WTC11 (cell line): ENCODE measurements at regions not wholly inside any gene's neighbourhood (a gene's known extent, or its start where the extent isn't known, plus 50 kb on each side); places are given as distances from the start of the nearest gene placed in this dataset.

ENCODE experiments used
- ATAC-seq: fragments of 200-7000 bp; cut with Tn5 transposase; 2 replicates; pipeline ENCODE4 v1.10.0; 2021; ENCODE audit warnings: mild to moderate bottlenecking, moderate library complexity
- CTCF ChIA-PET: fragments of 300-600 bp; sonication (Branson Sonifier 250); formaldehyde crosslinking; loops from one replicate; lab custom pipeline; 2021; ENCODE audit warnings: antibody characterized with exemption; lab: Charles Lee
- POLR2A ChIA-PET: fragments of 350-600 bp; sonication (Branson Sonifier 250); formaldehyde crosslinking; loops from one replicate; lab custom pipeline; 2021; ENCODE audit warnings: antibody characterized with exemption; lab: Charles Lee
- DNase-seq: peaks from one replicate; pipeline ENCODE4 v3.0.0; 2021; ENCODE audit warnings: low spot score
- H3K27ac Mint-ChIP-seq: 2 replicates; pipeline ENCODE4 v1.8.0; 2021; ENCODE audit warnings: mixed read lengths
- H3K27me3 Mint-ChIP-seq: 2 replicates; pipeline ENCODE4 v1.8.0; 2021; ENCODE audit warnings: low read depth, mild to moderate bottlenecking, moderate library complexity, mixed read lengths
- H3K36me3 Mint-ChIP-seq: 2 replicates; pipeline ENCODE4 v1.8.0; 2021; ENCODE audit warnings: mixed read lengths
- H3K4me1 Mint-ChIP-seq: 2 replicates; pipeline ENCODE4 v1.8.0; 2022; ENCODE audit warnings: mixed read lengths
- H3K4me3 Mint-ChIP-seq: 2 replicates; pipeline ENCODE4 v1.8.0; 2021; ENCODE audit warnings: mild to moderate bottlenecking, moderate library complexity, mixed read lengths
- H3K9me3 Mint-ChIP-seq: 2 replicates; pipeline ENCODE4 v1.8.0; 2021; ENCODE audit warnings: mixed read lengths
- ESRRA ChIP-seq: sonication (generic); formaldehyde crosslinking; IDR thresholded peaks from 2 replicates; pipeline ENCODE4 v1.8.1; 2022; ENCODE audit warnings: mild to moderate bottlenecking, missing genetic modification reagents, borderline replicate concordance
- GTF2I ChIP-seq: fragments of 250-450 bp; sonication (Bioruptor Pico); conservative IDR thresholded peaks from 2 replicates; pipeline ENCODE4 v1.4.0; 2021; ENCODE audit warnings: mild to moderate bottlenecking
- JAZF1 ChIP-seq: fragments of 250-450 bp; sonication (Bioruptor Pico); IDR thresholded peaks from 2 replicates; pipeline ENCODE4 v1.9.0; 2021; ENCODE audit warnings: moderate library complexity, mild to moderate bottlenecking, inconsistent platforms
- KAT7 ChIP-seq: sonication (generic); formaldehyde crosslinking; IDR thresholded peaks from 2 replicates; pipeline ENCODE4 v1.8.1; 2023; ENCODE audit warnings: missing genetic modification reagents, mild to moderate bottlenecking, borderline replicate concordance
- MYBL2 ChIP-seq: sonication (generic); formaldehyde crosslinking; IDR thresholded peaks from 2 replicates; pipeline ENCODE4 v1.8.1; 2023; ENCODE audit warnings: mild to moderate bottlenecking, moderate library complexity, missing genetic modification reagents
- OVOL2 ChIP-seq: fragments of 250-450 bp; sonication (Bioruptor Pico); IDR thresholded peaks from 2 replicates; pipeline ENCODE4 v1.9.0; 2021; ENCODE audit warnings: mild to moderate bottlenecking, borderline replicate concordance
- SOX15 ChIP-seq: fragments of 250-450 bp; sonication (Bioruptor Pico); IDR thresholded peaks from 2 replicates; pipeline ENCODE4 v1.9.0; 2021; ENCODE audit warnings: mild to moderate bottlenecking
- TCF7 ChIP-seq: sonication (generic); formaldehyde crosslinking; IDR thresholded peaks from 2 replicates; pipeline ENCODE4 v1.8.0; 2022; ENCODE audit warnings: mild to moderate bottlenecking, low read depth, missing genetic modification reagents, moderate library complexity
- TP53 ChIP-seq: sonication (generic); formaldehyde crosslinking; IDR thresholded peaks from 2 replicates; pipeline ENCODE4 v1.8.1; 2023; ENCODE audit warnings: mild to moderate bottlenecking, missing genetic modification reagents
- ZNF232 ChIP-seq: sonication (generic); formaldehyde crosslinking; IDR thresholded peaks from 2 replicates; pipeline ENCODE4 v1.8.0; 2022; ENCODE audit warnings: mild to moderate bottlenecking, missing genetic modification reagents
- ZNF396 ChIP-seq: fragments of 250-450 bp; sonication (Bioruptor Pico); IDR thresholded peaks from 2 replicates; pipeline ENCODE4 v1.8.0; 2021; ENCODE audit warnings: mild to moderate bottlenecking, moderate library complexity, borderline replicate concordance
- TF ChIP-seq, protein P1 (sequence below): sonication (generic); formaldehyde crosslinking; IDR thresholded peaks from 2 replicates; pipeline ENCODE4 v1.8.0; 2023; ENCODE audit warnings: mild to moderate bottlenecking, missing genetic modification reagents
- TF ChIP-seq, protein P2 (sequence below): sonication (generic); formaldehyde crosslinking; IDR thresholded peaks from 2 replicates; pipeline ENCODE4 v1.8.1; 2023; ENCODE audit warnings: mild to moderate bottlenecking, missing genetic modification reagents, borderline replicate concordance
- TF ChIP-seq, protein P3 (sequence below): sonication (generic); formaldehyde crosslinking; IDR thresholded peaks from 2 replicates; pipeline ENCODE4 v1.8.1; 2023; ENCODE audit warnings: mild to moderate bottlenecking, missing genetic modification reagents
- TF ChIP-seq, protein P4 (sequence below): sonication (generic); formaldehyde crosslinking; IDR thresholded peaks from 2 replicates; pipeline ENCODE4 v1.8.0; 2022; ENCODE audit warnings: mild to moderate bottlenecking, missing genetic modification reagents
- TF ChIP-seq, protein P5 (sequence below): fragments of 250-450 bp; sonication (Bioruptor Pico); IDR thresholded peaks from 2 replicates; pipeline ENCODE4 v1.9.0; 2021; ENCODE audit warnings: mild to moderate bottlenecking
- TF ChIP-seq, protein P6 (sequence below): sonication (generic); formaldehyde crosslinking; IDR thresholded peaks from 2 replicates; pipeline ENCODE4 v1.8.0; 2023; ENCODE audit warnings: missing genetic modification reagents
- TF ChIP-seq, protein P7 (sequence below): sonication (generic); formaldehyde crosslinking; IDR thresholded peaks from 2 replicates; pipeline ENCODE4 v1.8.1; 2023; ENCODE audit warnings: mild to moderate bottlenecking, missing genetic modification reagents
- TF ChIP-seq, protein P8 (sequence below): fragments of 250-450 bp; sonication (Bioruptor Pico); IDR thresholded peaks from 2 replicates; pipeline ENCODE4 v1.9.0; 2021; ENCODE audit warnings: mild to moderate bottlenecking, borderline replicate concordance

DNA sequence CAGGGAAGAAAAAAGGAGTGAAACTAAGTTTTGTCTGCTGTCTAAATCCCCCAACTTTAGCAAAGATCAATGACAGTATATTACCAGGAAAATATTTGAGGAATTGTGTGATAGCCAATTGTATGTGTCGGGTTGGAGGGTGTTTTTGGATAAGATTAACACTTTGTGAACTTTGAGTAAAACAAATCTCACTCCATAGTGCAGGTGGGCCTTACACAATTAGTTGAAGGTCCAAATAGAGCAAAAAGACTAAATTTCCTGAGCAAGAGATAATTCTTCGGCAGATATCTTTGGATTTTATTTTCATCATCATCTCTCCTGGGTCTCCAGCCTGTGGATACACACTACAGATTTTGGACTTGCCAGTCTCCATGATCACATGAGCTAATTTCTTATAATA, 152.8 kb upstream of the CWC22 start:
- no peak overlapping the region for H3K4me3 Mint-ChIP-seq
- no peaks in the 10 kb centered on the region for H3K36me3 Mint-ChIP-seq
- TF ChIP-seq ZNF232 (no peak), JAZF1 (CRISPR knock-in tag) (no peak), SOX15 (CRISPR knock-in tag) (no peak), ESRRA (CRISPR knock-in tag) (no peak), TCF7 (CRISPR knock-in tag) (no peak), GTF2I (CRISPR knock-in tag) (no peak), MYBL2 (CRISPR knock-in tag) (no peak), KAT7 (CRISPR knock-in tag) (no peak), ZNF396 (no peak)
- TF ChIP-seq, protein P1, sequence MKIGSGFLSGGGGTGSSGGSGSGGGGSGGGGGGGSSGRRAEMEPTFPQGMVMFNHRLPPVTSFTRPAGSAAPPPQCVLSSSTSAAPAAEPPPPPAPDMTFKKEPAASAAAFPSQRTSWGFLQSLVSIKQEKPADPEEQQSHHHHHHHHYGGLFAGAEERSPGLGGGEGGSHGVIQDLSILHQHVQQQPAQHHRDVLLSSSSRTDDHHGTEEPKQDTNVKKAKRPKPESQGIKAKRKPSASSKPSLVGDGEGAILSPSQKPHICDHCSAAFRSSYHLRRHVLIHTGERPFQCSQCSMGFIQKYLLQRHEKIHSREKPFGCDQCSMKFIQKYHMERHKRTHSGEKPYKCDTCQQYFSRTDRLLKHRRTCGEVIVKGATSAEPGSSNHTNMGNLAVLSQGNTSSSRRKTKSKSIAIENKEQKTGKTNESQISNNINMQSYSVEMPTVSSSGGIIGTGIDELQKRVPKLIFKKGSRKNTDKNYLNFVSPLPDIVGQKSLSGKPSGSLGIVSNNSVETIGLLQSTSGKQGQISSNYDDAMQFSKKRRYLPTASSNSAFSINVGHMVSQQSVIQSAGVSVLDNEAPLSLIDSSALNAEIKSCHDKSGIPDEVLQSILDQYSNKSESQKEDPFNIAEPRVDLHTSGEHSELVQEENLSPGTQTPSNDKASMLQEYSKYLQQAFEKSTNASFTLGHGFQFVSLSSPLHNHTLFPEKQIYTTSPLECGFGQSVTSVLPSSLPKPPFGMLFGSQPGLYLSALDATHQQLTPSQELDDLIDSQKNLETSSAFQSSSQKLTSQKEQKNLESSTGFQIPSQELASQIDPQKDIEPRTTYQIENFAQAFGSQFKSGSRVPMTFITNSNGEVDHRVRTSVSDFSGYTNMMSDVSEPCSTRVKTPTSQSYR (CRISPR knock-in tag), result no peak
- TF ChIP-seq, protein P2, sequence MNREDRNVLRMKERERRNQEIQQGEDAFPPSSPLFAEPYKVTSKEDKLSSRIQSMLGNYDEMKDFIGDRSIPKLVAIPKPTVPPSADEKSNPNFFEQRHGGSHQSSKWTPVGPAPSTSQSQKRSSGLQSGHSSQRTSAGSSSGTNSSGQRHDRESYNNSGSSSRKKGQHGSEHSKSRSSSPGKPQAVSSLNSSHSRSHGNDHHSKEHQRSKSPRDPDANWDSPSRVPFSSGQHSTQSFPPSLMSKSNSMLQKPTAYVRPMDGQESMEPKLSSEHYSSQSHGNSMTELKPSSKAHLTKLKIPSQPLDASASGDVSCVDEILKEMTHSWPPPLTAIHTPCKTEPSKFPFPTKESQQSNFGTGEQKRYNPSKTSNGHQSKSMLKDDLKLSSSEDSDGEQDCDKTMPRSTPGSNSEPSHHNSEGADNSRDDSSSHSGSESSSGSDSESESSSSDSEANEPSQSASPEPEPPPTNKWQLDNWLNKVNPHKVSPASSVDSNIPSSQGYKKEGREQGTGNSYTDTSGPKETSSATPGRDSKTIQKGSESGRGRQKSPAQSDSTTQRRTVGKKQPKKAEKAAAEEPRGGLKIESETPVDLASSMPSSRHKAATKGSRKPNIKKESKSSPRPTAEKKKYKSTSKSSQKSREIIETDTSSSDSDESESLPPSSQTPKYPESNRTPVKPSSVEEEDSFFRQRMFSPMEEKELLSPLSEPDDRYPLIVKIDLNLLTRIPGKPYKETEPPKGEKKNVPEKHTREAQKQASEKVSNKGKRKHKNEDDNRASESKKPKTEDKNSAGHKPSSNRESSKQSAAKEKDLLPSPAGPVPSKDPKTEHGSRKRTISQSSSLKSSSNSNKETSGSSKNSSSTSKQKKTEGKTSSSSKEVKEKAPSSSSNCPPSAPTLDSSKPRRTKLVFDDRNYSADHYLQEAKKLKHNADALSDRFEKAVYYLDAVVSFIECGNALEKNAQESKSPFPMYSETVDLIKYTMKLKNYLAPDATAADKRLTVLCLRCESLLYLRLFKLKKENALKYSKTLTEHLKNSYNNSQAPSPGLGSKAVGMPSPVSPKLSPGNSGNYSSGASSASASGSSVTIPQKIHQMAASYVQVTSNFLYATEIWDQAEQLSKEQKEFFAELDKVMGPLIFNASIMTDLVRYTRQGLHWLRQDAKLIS (CRISPR knock-in tag), result no peak
- TF ChIP-seq, protein P3, sequence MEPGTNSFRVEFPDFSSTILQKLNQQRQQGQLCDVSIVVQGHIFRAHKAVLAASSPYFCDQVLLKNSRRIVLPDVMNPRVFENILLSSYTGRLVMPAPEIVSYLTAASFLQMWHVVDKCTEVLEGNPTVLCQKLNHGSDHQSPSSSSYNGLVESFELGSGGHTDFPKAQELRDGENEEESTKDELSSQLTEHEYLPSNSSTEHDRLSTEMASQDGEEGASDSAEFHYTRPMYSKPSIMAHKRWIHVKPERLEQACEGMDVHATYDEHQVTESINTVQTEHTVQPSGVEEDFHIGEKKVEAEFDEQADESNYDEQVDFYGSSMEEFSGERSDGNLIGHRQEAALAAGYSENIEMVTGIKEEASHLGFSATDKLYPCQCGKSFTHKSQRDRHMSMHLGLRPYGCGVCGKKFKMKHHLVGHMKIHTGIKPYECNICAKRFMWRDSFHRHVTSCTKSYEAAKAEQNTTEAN, result no peak
- TF ChIP-seq, protein P4, sequence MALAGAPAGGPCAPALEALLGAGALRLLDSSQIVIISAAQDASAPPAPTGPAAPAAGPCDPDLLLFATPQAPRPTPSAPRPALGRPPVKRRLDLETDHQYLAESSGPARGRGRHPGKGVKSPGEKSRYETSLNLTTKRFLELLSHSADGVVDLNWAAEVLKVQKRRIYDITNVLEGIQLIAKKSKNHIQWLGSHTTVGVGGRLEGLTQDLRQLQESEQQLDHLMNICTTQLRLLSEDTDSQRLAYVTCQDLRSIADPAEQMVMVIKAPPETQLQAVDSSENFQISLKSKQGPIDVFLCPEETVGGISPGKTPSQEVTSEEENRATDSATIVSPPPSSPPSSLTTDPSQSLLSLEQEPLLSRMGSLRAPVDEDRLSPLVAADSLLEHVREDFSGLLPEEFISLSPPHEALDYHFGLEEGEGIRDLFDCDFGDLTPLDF, result no peak
- TF ChIP-seq, protein P5, sequence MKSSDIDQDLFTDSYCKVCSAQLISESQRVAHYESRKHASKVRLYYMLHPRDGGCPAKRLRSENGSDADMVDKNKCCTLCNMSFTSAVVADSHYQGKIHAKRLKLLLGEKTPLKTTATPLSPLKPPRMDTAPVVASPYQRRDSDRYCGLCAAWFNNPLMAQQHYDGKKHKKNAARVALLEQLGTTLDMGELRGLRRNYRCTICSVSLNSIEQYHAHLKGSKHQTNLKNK (CRISPR knock-in tag), result no peak
- TF ChIP-seq, protein P6, sequence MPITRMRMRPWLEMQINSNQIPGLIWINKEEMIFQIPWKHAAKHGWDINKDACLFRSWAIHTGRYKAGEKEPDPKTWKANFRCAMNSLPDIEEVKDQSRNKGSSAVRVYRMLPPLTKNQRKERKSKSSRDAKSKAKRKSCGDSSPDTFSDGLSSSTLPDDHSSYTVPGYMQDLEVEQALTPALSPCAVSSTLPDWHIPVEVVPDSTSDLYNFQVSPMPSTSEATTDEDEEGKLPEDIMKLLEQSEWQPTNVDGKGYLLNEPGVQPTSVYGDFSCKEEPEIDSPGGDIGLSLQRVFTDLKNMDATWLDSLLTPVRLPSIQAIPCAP (CRISPR knock-in tag), result no peak
- POLR2A ChIA-PET, result no interaction called here
- H3K4me1 Mint-ChIP-seq, result 0 out of 2 replicates have a peak, but pooled peaks cover 2% of the 10 kb centered on the region
- CTCF ChIA-PET, result no interaction called here
- no peaks in the 10 kb centered on the region for H3K27me3 Mint-ChIP-seq
- H3K27ac Mint-ChIP-seq, result no peak overlapping the region
- no peak for ATAC-seq
- H3K9me3 Mint-ChIP-seq, result peaks cover 7% of the 10 kb centered on the region
- no peak for DNase-seq

DNA sequence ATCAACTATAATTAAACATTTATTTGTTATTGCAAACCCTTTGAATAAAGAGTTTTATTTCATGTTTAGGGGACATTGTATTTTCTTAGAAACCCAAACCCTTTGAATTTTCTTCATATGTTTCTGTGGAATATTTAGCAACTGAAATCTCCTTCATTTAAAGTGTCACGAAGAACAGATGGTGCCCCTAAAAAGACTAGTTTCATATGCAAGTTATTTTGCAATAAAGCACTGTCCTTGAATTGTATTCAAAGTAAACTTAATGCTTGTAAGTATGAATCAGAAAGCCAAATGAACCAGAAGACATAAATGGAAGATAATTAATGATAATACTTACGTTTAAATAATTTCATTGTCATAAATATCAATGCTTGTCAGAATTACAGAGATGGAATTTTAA, 151.9 kb upstream of the CWC22 start:
- Mint-ChIP-seq H3K4me1 (0 out of 2 replicates have a peak, but pooled peaks cover 2% of the 10 kb centered on the region), H3K9me3 (peaks cover 7% of the 10 kb centered on the region), H3K4me3 (no peak overlapping the region), H3K27me3 (no peaks in the 10 kb centered on the region), H3K36me3 (no peaks in the 10 kb centered on the region), H3K27ac (no peak overlapping the region)
- DNase-seq (no peak), ATAC-seq (no peak)
- POLR2A ChIA-PET, result no interaction called here
- CTCF ChIA-PET, result no interaction called here
- TF ChIP-seq, protein P7, sequence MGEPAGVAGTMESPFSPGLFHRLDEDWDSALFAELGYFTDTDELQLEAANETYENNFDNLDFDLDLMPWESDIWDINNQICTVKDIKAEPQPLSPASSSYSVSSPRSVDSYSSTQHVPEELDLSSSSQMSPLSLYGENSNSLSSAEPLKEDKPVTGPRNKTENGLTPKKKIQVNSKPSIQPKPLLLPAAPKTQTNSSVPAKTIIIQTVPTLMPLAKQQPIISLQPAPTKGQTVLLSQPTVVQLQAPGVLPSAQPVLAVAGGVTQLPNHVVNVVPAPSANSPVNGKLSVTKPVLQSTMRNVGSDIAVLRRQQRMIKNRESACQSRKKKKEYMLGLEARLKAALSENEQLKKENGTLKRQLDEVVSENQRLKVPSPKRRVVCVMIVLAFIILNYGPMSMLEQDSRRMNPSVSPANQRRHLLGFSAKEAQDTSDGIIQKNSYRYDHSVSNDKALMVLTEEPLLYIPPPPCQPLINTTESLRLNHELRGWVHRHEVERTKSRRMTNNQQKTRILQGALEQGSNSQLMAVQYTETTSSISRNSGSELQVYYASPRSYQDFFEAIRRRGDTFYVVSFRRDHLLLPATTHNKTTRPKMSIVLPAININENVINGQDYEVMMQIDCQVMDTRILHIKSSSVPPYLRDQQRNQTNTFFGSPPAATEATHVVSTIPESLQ, result no peak
- no peak for TF ChIP-seq OVOL2 (CRISPR knock-in tag)
- TF ChIP-seq TP53 (CRISPR knock-in tag), result no peak
- TF ChIP-seq, protein P8, sequence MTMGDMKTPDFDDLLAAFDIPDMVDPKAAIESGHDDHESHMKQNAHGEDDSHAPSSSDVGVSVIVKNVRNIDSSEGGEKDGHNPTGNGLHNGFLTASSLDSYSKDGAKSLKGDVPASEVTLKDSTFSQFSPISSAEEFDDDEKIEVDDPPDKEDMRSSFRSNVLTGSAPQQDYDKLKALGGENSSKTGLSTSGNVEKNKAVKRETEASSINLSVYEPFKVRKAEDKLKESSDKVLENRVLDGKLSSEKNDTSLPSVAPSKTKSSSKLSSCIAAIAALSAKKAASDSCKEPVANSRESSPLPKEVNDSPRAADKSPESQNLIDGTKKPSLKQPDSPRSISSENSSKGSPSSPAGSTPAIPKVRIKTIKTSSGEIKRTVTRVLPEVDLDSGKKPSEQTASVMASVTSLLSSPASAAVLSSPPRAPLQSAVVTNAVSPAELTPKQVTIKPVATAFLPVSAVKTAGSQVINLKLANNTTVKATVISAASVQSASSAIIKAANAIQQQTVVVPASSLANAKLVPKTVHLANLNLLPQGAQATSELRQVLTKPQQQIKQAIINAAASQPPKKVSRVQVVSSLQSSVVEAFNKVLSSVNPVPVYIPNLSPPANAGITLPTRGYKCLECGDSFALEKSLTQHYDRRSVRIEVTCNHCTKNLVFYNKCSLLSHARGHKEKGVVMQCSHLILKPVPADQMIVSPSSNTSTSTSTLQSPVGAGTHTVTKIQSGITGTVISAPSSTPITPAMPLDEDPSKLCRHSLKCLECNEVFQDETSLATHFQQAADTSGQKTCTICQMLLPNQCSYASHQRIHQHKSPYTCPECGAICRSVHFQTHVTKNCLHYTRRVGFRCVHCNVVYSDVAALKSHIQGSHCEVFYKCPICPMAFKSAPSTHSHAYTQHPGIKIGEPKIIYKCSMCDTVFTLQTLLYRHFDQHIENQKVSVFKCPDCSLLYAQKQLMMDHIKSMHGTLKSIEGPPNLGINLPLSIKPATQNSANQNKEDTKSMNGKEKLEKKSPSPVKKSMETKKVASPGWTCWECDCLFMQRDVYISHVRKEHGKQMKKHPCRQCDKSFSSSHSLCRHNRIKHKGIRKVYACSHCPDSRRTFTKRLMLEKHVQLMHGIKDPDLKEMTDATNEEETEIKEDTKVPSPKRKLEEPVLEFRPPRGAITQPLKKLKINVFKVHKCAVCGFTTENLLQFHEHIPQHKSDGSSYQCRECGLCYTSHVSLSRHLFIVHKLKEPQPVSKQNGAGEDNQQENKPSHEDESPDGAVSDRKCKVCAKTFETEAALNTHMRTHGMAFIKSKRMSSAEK (CRISPR knock-in tag), result no peak
- no peak for TF ChIP-seq ZNF396
